ENCODE measurements at regions not wholly inside any gene's neighbourhood (a gene's known extent, or its start where the extent isn't known, plus 50 kb on each side); places are given as distances from the start of the nearest gene placed in this dataset.

DNA sequence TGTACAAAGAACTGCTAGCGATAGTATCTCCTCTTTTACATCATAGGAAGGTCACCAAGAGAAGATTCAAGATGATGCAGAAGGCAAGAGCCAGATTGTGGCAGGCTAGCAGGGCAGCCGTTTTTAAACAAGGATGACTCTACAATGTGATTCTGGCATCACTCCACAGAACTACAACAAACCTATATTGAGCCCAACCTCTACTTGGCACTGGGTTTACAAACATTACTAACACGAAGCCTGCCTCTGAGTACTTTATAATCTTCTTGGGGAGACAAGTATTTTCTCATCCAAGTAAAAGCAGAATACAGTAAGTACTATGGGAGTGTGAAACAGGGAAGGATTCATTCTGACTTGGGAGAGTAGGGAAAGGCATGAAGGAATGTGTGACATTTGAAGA lies 448.6 kb downstream of the ZNF608 start:
- TF ChIP-seq POLR2A (IDR thresholded peaks at IDR 0.05) (no peak), CTCF (IDR thresholded peaks at IDR 0.05) (no peak)
